ENCODE measurements at regions not wholly inside any gene's neighbourhood (a gene's known extent, or its start where the extent isn't known, plus 50 kb on each side); places are given as distances from the start of the nearest gene placed in this dataset.

DNA sequence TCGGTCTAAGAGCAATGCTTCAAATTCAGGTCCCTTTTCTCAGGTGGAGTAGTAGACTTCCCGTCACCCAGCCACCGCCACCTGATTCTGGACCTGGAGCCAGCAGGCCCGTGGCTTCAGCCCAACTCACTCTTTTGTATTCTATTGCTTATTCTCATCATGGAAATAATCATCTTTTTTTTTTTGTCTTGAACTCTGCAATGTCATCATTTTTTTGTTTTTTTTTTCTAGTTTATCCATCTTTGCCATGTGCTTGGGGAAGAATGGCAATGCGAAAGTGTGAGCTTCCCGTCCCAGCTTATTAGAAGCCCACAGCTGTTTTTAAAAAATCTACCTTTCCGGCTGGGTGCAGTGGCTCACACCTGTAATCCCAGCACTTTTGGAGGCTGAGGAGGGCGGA lies 51.3 kb upstream of the FSTL1 start:
- TF ChIP-seq JUN (IDR thresholded peaks at IDR 0.05; ENCODE audit: borderline replicate concordance, insufficient read depth, insufficient read length, low read depth) = no peak
- TF ChIP-seq, protein P1, sequence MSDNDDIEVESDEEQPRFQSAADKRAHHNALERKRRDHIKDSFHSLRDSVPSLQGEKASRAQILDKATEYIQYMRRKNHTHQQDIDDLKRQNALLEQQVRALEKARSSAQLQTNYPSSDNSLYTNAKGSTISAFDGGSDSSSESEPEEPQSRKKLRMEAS (IDR thresholded peaks at IDR 0.05; ENCODE audit: insufficient read depth, insufficient read length) = no peak
- TF ChIP-seq, protein P2, sequence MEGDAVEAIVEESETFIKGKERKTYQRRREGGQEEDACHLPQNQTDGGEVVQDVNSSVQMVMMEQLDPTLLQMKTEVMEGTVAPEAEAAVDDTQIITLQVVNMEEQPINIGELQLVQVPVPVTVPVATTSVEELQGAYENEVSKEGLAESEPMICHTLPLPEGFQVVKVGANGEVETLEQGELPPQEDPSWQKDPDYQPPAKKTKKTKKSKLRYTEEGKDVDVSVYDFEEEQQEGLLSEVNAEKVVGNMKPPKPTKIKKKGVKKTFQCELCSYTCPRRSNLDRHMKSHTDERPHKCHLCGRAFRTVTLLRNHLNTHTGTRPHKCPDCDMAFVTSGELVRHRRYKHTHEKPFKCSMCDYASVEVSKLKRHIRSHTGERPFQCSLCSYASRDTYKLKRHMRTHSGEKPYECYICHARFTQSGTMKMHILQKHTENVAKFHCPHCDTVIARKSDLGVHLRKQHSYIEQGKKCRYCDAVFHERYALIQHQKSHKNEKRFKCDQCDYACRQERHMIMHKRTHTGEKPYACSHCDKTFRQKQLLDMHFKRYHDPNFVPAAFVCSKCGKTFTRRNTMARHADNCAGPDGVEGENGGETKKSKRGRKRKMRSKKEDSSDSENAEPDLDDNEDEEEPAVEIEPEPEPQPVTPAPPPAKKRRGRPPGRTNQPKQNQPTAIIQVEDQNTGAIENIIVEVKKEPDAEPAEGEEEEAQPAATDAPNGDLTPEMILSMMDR (IDR thresholded peaks at IDR 0.05; ENCODE audit: extremely low read depth in 1 of 2, insufficient read depth in 1 of 2, low read depth in 1 of 2, low read length in 2 of 2) = no peak
- TF ChIP-seq GATA2 (IDR thresholded peaks at IDR 0.05; ENCODE audit: insufficient read depth, insufficient read length, low read depth, low read length) = no peak
- Histone ChIP-seq H2AFZ (ENCODE audit: low read depth, low read length) (no peak overlapping the region), H3K79me2 (ENCODE audit: control insufficient read depth, insufficient read depth, low read length) (no peaks in the 10 kb centered on the region), H4K20me1 (replicated peaks; ENCODE audit: control insufficient read depth, extremely low read depth, insufficient read depth, low read length) (no peaks in the 10 kb centered on the region), H3K36me3 (ENCODE audit: control insufficient read depth in 2 of 2, extremely low read depth in 1 of 2, insufficient read depth in 2 of 2, low read length in 2 of 2) (no peaks in the 10 kb centered on the region), H3K27me3 (ENCODE audit: control insufficient read depth in 2 of 2, insufficient read depth in 2 of 2, low read length in 2 of 2) (no peaks in the 10 kb centered on the region), H3K9me3 (replicated peaks; ENCODE audit: control insufficient read depth, insufficient read depth, low read length) (no peaks in the 10 kb centered on the region), H3K4me1 (ENCODE audit: control insufficient read depth, extremely low read depth, insufficient read depth, low read length) (peaks cover 27% of the 10 kb centered on the region), H3K27ac (ENCODE audit: insufficient read depth, low read depth, low read length) (no peak overlapping the region), H3K9ac (replicated peaks; ENCODE audit: extremely low read depth, insufficient read depth, low read length) (no peak overlapping the region), H3K4me2 (ENCODE audit: insufficient read depth, low read length) (no peak overlapping the region), H3K9me1 (replicated peaks; ENCODE audit: control insufficient read depth, extremely low read depth, insufficient read depth, low read length) (no peaks in the 10 kb centered on the region), H3K4me3 (replicated peaks in 1 of 3; ENCODE audit: insufficient read depth in 1 of 3, low read depth in 1 of 3, low read length in 3 of 3) (no peak overlapping the region)
- CTCF ChIA-PET = interaction anchor here (0.6 to 1.4 kb wide), 2 partner anchors 10 to 120 kb away, joined by 3 to 5 read pairs; no protein-coding TSS in a partner anchor
- intact Hi-C loops (cut with micrococcal nuclease) = no loop called here
- DNase-seq (ENCODE audit: low read depth, low spot score) = no peak
- no TSS peak for BruUV-seq (replicated peaks)
- POLR2A ChIA-PET = no interaction called here
- FAIRE-seq = no peak
- dilution Hi-C loops (cut with MboI; ENCODE audit: extremely low pct_ligation_motif_present, low sequenced_read_pairs) = no loop called here
